Keratinocyte (primary cell): ENCODE measurements at regions not wholly inside any gene's neighbourhood (a gene's known extent, or its start where the extent isn't known, plus 50 kb on each side); places are given as distances from the start of the nearest gene placed in this dataset.

Experiments used
- DNase-seq: peaks from one replicate; pipeline ENCODE4 v3.0.0-alpha.2; 2011; ENCODE audit warnings: low read depth, missing footprints, low spot score
- FAIRE-seq: peaks from 2 replicates; lab custom pipeline; 2011; peaks lifted over from hg19 to GRCh38; lab: Jason Lieb, UNC
- H2AFZ ChIP-seq: 2 replicates; pipeline ENCODE4 v1.6.0; 2012; ENCODE audit warnings: low read length, control low read depth, inconsistent platforms; ENCODE audit not compliant: control insufficient read depth
- H3K27ac ChIP-seq: 2 replicates; pipeline ENCODE4 v1.5.1; 2011; ENCODE audit warnings: low read length; ENCODE audit not compliant: control insufficient read depth, insufficient read depth
- H3K27me3 ChIP-seq: 3 replicates; pipeline ENCODE4 v1.6.0; 2011; ENCODE audit warnings: low read length; ENCODE audit not compliant: control insufficient read depth, insufficient read depth; ENCODE audit errors: extremely low read depth
- H3K36me3 ChIP-seq, 2 experiments: 2 replicates in 1 of 2; 3 replicates in 1 of 2; pipeline ENCODE4 v1.5.1; 2011; ENCODE audit warnings: low read length in 2 of 2, mild to moderate bottlenecking in 1 of 2; ENCODE audit not compliant: control insufficient read depth in 2 of 2, insufficient read depth in 2 of 2; ENCODE audit errors: extremely low read depth in 1 of 2
- H3K4me1 ChIP-seq: 3 replicates; pipeline ENCODE4 v1.5.1; 2011; ENCODE audit warnings: low read length; ENCODE audit not compliant: control insufficient read depth, insufficient read depth; ENCODE audit errors: extremely low read depth
- H3K4me2 ChIP-seq: 3 replicates; pipeline ENCODE4 v1.6.0; 2011; ENCODE audit warnings: low read depth, low read length; ENCODE audit not compliant: control insufficient read depth, insufficient read depth; ENCODE audit errors: extremely low read depth
- H3K4me3 ChIP-seq, 3 experiments: fragments of 200-600 bp in 1 of 3; sonication (generic) in 1 of 3; 2 replicates in 2 of 3; 3 replicates in 1 of 3; pipeline ENCODE4 v1.5.1; 2011 to 2016; ENCODE audit warnings: low read length in 3 of 3, mild to moderate bottlenecking in 3 of 3, control low read depth in 2 of 3, inconsistent platforms in 1 of 3, low read depth in 1 of 3, mixed read lengths in 1 of 3, mixed run types in 1 of 3, moderate library complexity in 1 of 3; ENCODE audit not compliant: control insufficient read depth in 2 of 3, insufficient read depth in 2 of 3; ENCODE audit errors: extremely low read depth in 1 of 3
- H3K79me2 ChIP-seq: 2 replicates; pipeline ENCODE4 v1.6.0; 2012; ENCODE audit warnings: low read length; ENCODE audit not compliant: control insufficient read depth, insufficient read depth
- H3K9ac ChIP-seq: 3 replicates; pipeline ENCODE4 v1.6.0; 2011; ENCODE audit warnings: low read length; ENCODE audit not compliant: control insufficient read depth, insufficient read depth; ENCODE audit errors: extremely low read depth
- H3K9me1 ChIP-seq: 3 replicates; pipeline ENCODE4 v1.6.0; 2011; ENCODE audit warnings: low read length; ENCODE audit not compliant: control insufficient read depth, insufficient read depth; ENCODE audit errors: extremely low read depth
- H3K9me3 ChIP-seq: 2 replicates; pipeline ENCODE4 v1.5.1; 2012; ENCODE audit warnings: low read depth, low read length; ENCODE audit not compliant: control insufficient read depth
- H4K20me1 ChIP-seq: 3 replicates; pipeline ENCODE4 v1.6.0; 2011; ENCODE audit warnings: low read length; ENCODE audit not compliant: control insufficient read depth, insufficient read depth; ENCODE audit errors: extremely low read depth
- CTCF ChIP-seq, 3 experiments: IDR thresholded peaks in 1 of 3; conservative IDR thresholded peaks in 1 of 3; optimal IDR thresholded peaks in 1 of 3; 2 replicates in 2 of 3; 3 replicates in 1 of 3; pipeline versions ENCODE3 to v1.5.1; 2011; ENCODE audit warnings: low read length in 3 of 3, mild to moderate bottlenecking in 3 of 3, moderate library complexity in 2 of 3, control low read depth in 1 of 3, inconsistent platforms in 1 of 3; ENCODE audit not compliant: insufficient read depth in 2 of 3; ENCODE audit errors: extremely low read depth in 1 of 3
- EZH2 ChIP-seq: IDR thresholded peaks from one replicate; pipeline ENCODE4 v1.6.1; 2012; ENCODE audit warnings: inconsistent platforms, mild to moderate bottlenecking, low read length, moderate library complexity
- dilution Hi-C: fragments of 300-500 bp; cut with MboI; formaldehyde crosslinking; loops from one replicate; pipeline ENCODE4 v1.7.0; 2020; ENCODE audit warnings: low sequenced_read_pairs; ENCODE audit not compliant: extremely low pct_ligation_motif_present

DNA sequence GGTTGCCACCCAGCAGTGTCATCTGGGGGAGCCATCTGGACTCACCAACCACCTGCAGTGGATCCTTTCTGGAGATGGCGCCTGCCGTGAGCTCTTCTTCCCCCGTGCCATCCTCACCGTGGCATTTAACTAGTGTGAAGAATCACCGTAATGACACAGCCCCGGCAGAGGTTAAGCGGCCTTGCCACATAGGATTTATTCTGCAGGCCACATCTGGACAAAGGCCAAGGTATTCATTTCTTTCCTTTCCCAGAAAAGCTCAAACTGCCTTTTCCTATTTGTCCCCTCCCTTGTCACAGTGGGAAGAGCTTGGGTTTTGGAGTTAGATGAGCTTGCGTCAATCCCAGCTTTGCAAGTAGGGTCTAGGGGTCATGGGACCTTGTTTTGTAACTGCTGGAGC is 88.4 kb downstream of the PXDC1 start:
- Histone ChIP-seq H3K9ac (no peak overlapping the region), H4K20me1 (no peaks in the 10 kb centered on the region), H3K9me1 (no peaks in the 10 kb centered on the region), H3K4me1 (no peaks in the 10 kb centered on the region), H3K79me2 (no peaks in the 10 kb centered on the region), H3K27me3 (peaks cover 14% of the 10 kb centered on the region), H3K4me2 (no peak overlapping the region), H3K9me3 (no peaks in the 10 kb centered on the region), H3K4me3 (no peak overlapping the region), H3K27ac (no peak overlapping the region), H3K36me3 (no peaks in the 10 kb centered on the region), H2AFZ (no peak overlapping the region)
- TF ChIP-seq EZH2, result no peak
- TF ChIP-seq CTCF (optimal IDR thresholded peaks at IDR 0.05 in 1 of 3, IDR thresholded peaks at IDR 0.05 in 1 of 3, conservative IDR thresholded peaks at IDR 0.05 in 1 of 3; ENCODE audit: extremely low read depth in 1 of 3, insufficient read depth in 2 of 3, low read length in 3 of 3), result no peak
- DNase-seq (no peak), FAIRE-seq (no peak)
- dilution Hi-C loops, result no loop called here

GRCh38 chr6:3661390-3661789 is 90.1 kb downstream of the PXDC1 start:
- DNase-seq (no peak), FAIRE-seq (no peak)
- H3K79me2 ChIP-seq, result no peaks in the 10 kb centered on the region
- H3K27ac ChIP-seq, result no peak overlapping the region
- no peak overlapping the region for H3K9ac ChIP-seq
- dilution Hi-C loops, result no loop called here
- H3K36me3 ChIP-seq, result no peaks in the 10 kb centered on the region
- H3K9me1 ChIP-seq, result no peaks in the 10 kb centered on the region
- H3K4me2 ChIP-seq, result no peak overlapping the region
- no peak for TF ChIP-seq EZH2
- no peak for TF ChIP-seq CTCF (optimal IDR thresholded peaks at IDR 0.05 in 1 of 3, IDR thresholded peaks at IDR 0.05 in 1 of 3, conservative IDR thresholded peaks at IDR 0.05 in 1 of 3; ENCODE audit: extremely low read depth in 1 of 3, insufficient read depth in 2 of 3, low read length in 3 of 3)
- no peaks in the 10 kb centered on the region for H3K9me3 ChIP-seq
- peaks cover 14% of the 10 kb centered on the region for H3K27me3 ChIP-seq
- H3K4me3 ChIP-seq, result no peak overlapping the region
- no peaks in the 10 kb centered on the region for H3K4me1 ChIP-seq
- H4K20me1 ChIP-seq, result no peaks in the 10 kb centered on the region
- H2AFZ ChIP-seq, result no peak overlapping the region
